HepG2 (cell line): ENCODE measurements at regions not wholly inside any gene's neighbourhood (a gene's known extent, or its start where the extent isn't known, plus 50 kb on each side); places are given as distances from the start of the nearest gene placed in this dataset.

Experiments
- ATAC-seq: fragments of 200-7000 bp; cut with Tn5 transposase; 3 replicates; pipeline ENCODE4 v1.9.1; 2020; ENCODE audit warnings: mild to moderate bottlenecking, moderate library complexity
- BruUV-seq: library from RNA; stranded (reverse); fragments of 400-500 nt; replicated peaks from 2 replicates; lab custom pipeline; 2021; lab: Mats Ljungman, UMichigan
- CTCF ChIA-PET: fragments of 300-600 bp; formaldehyde crosslinking; extraction: SDS; loops from one replicate; lab custom pipeline; 2021; ENCODE audit warnings: low total read pairs, inconsistent platforms, low intra/inter-chr PET ratio; lab: Yijun Ruan, JAX
- POLR2A ChIA-PET: fragments of 350-600 bp; sonication (Branson Sonifier 250); formaldehyde crosslinking; loops from one replicate; lab custom pipeline; 2020; ENCODE audit warnings: antibody characterized with exemption, inconsistent platforms; lab: Yijun Ruan, JAX
- DNase-seq: peaks from one replicate; pipeline ENCODE4 v3.0.0-alpha.2; 2015; ENCODE audit warnings: low spot score
- FAIRE-seq: peaks from 3 replicates; lab custom pipeline; 2011; peaks lifted over from hg19 to GRCh38; lab: Jason Lieb, UNC
- H2AFZ ChIP-seq: one replicate; pipeline ENCODE4 v1.6.1; 2011; ENCODE audit warnings: low read length, inconsistent platforms
- H3K27ac ChIP-seq: fragments of 300-600 bp; 3 replicates; pipeline ENCODE4 v1.8.0; 2011; ENCODE audit warnings: mixed run types, mild to moderate bottlenecking, mixed read lengths, low read length, inconsistent platforms; ENCODE audit not compliant: insufficient read depth; ENCODE audit errors: extremely low read length
- H3K27me3 ChIP-seq, 2 experiments: fragments of 200-600 bp in 1 of 2; 2 replicates in 1 of 2; 3 replicates in 1 of 2; pipeline versions ENCODE4 v1.6.0 to v1.8.0; 2011; ENCODE audit warnings: low read length in 2 of 2, mild to moderate bottlenecking in 2 of 2, moderate library complexity in 2 of 2, inconsistent platforms in 1 of 2; ENCODE audit not compliant: insufficient read depth in 2 of 2, control insufficient read depth in 1 of 2
- H3K36me3 ChIP-seq, 2 experiments: fragments of 200-600 bp in 1 of 2; replicated peaks in 1 of 2; 2 replicates in 1 of 2; 3 replicates in 1 of 2; pipeline versions ENCODE4 v1.5.1 to v1.8.0; 2011; ENCODE audit warnings: low read length in 2 of 2, inconsistent platforms in 1 of 2; ENCODE audit not compliant: insufficient read depth in 2 of 2, control insufficient read depth in 1 of 2
- H3K4me1 ChIP-seq: 2 replicates; pipeline ENCODE4 v1.5.1; 2012; ENCODE audit warnings: low read length, inconsistent platforms; ENCODE audit not compliant: insufficient read depth
- H3K4me2 ChIP-seq: 2 replicates; pipeline ENCODE4 v1.6.0; 2011; ENCODE audit warnings: low read depth, low read length, inconsistent platforms
- H3K4me3 ChIP-seq, 3 experiments: fragments of 200-600 bp in 1 of 3; sonication (generic), shearing (Covaris generic) in 1 of 3; replicated peaks in 1 of 3; 2 replicates each; pipeline ENCODE4 v1.5.1; 2011 to 2016; ENCODE audit warnings: low read length in 3 of 3, inconsistent platforms in 2 of 3, low read depth in 2 of 3, mild to moderate bottlenecking in 2 of 3, control low read depth in 1 of 3, mixed read lengths in 1 of 3; ENCODE audit not compliant: insufficient read depth in 1 of 3
- H3K79me2 ChIP-seq: one replicate; pipeline ENCODE4 v1.6.1; 2011; ENCODE audit warnings: low read length, inconsistent platforms; ENCODE audit not compliant: insufficient read depth
- H3K9ac ChIP-seq: 2 replicates; pipeline ENCODE4 v1.6.0; 2011; ENCODE audit warnings: mild to moderate bottlenecking, low read depth, low read length, inconsistent platforms; ENCODE audit not compliant: insufficient read depth
- H3K9me3 ChIP-seq: 2 replicates; pipeline ENCODE4 v1.5.1; 2012; ENCODE audit warnings: mild to moderate bottlenecking, low read length
- H4K20me1 ChIP-seq: 2 replicates; pipeline ENCODE4 v1.6.0; 2011; ENCODE audit warnings: inconsistent platforms, mild to moderate bottlenecking, low read length, moderate library complexity; ENCODE audit not compliant: insufficient read depth
- ATF1 ChIP-seq: IDR thresholded peaks from 2 replicates; pipeline ENCODE4 v1.6.1; 2016; ENCODE audit warnings: mild to moderate bottlenecking, control low read depth
- KLF15 ChIP-seq: sonication (generic); formaldehyde crosslinking; IDR thresholded peaks from 2 replicates; pipeline ENCODE4 v1.8.1; 2023; ENCODE audit warnings: borderline replicate concordance, mild to moderate bottlenecking, inconsistent platforms, missing genetic modification reagents, mixed read lengths
- KLF9 ChIP-seq: IDR thresholded peaks from 2 replicates; pipeline ENCODE4 v1.6.1; 2016; ENCODE audit warnings: low read depth
- ZNF547 ChIP-seq: sonication (generic); formaldehyde crosslinking; IDR thresholded peaks from 2 replicates; pipeline ENCODE4 v1.5.1; 2020; ENCODE audit warnings: mild to moderate bottlenecking, missing genetic modification reagents
- WGBS: methylation state at CpG from one replicate; pipeline ENCODE4 v1.1.6; 2017; ENCODE audit warnings: low lambda C conversion rate; 5-methylcytosine and 5-hydroxymethylcytosine counted together
- in situ Hi-C: cut with HindIII; loops from 2 replicates; pipeline ENCODE4 v1.10.0; 2017; ENCODE audit warnings: low pct_unique_long_range_greater_than_20kb; ENCODE audit not compliant: extremely low pct_ligation_motif_present
- intact Hi-C: fragments of 100-400 bp; cut with micrococcal nuclease; formaldehyde crosslinking; loops from one replicate; pipeline ENCODE4 v1.10.0; 2022; ENCODE audit not compliant: unreplicated experiment
- TF ChIP-seq, protein P1 (sequence below): sonication (generic); formaldehyde crosslinking; IDR thresholded peaks from 2 replicates; pipeline ENCODE4 v1.4.0; 2020; ENCODE audit warnings: missing genetic modification reagents
- TF ChIP-seq, protein P2 (sequence below): IDR thresholded peaks from 2 replicates; pipeline ENCODE4 v1.6.1; 2016; ENCODE audit warnings: mild to moderate bottlenecking, missing biosample characterization, missing genetic modification reagents

DNA sequence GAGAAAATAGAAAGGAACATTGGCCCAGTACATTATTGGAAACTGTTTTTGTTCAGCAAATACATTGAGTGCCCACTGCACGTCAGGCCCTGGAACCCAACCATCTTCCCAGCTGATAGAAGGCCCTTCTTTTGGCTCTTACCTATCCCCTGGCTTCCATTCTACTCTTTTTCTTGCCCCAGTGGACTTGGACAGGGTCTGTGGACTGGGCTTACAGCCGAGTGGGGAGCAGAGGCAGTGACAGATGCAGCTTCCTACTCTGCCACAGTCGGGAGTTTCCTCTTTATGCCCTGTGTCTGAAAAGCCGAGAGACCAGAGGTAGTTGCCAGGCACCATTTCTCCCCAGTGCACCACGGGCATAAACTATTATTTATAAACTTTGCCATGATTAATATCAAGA, 70.4 kb downstream of the ARHGAP35 start:
- intact Hi-C loops, result no loop called here
- DNase-seq (no peak), FAIRE-seq (no peak), ATAC-seq (no peak)
- no peak overlapping the region for H3K27ac ChIP-seq
- in situ Hi-C loops, result no loop called here
- peaks cover 92% of the 10 kb centered on the region for H3K79me2 ChIP-seq
- H3K36me3 ChIP-seq, result peaks cover 1 to 12% of the 10 kb centered on the region in 2 experiments; a peak in 3 of 5 replicates
- TF ChIP-seq, protein P1, sequence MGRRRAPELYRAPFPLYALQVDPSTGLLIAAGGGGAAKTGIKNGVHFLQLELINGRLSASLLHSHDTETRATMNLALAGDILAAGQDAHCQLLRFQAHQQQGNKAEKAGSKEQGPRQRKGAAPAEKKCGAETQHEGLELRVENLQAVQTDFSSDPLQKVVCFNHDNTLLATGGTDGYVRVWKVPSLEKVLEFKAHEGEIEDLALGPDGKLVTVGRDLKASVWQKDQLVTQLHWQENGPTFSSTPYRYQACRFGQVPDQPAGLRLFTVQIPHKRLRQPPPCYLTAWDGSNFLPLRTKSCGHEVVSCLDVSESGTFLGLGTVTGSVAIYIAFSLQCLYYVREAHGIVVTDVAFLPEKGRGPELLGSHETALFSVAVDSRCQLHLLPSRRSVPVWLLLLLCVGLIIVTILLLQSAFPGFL, result no peak
- TF ChIP-seq ZNF547, result no peak
- no peak for TF ChIP-seq ATF1 (CRISPR knock-in tag)
- TF ChIP-seq KLF9, result no peak
- TF ChIP-seq, protein P2, sequence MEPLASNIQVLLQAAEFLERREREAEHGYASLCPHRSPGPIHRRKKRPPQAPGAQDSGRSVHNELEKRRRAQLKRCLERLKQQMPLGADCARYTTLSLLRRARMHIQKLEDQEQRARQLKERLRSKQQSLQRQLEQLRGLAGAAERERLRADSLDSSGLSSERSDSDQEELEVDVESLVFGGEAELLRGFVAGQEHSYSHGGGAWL, result no peak
- H3K4me2 ChIP-seq, result no peak overlapping the region
- H3K9me3 ChIP-seq, result no peaks in the 10 kb centered on the region
- CTCF ChIA-PET, result no interaction called here
- POLR2A ChIA-PET, result interaction anchor here (1.6 kb wide), 1 partner anchor 23 kb away, joined by 6 read pairs; no protein-coding TSS in a partner anchor
- peaks cover 18% of the 10 kb centered on the region; the same call in 1 of the 2 replicates for H4K20me1 ChIP-seq
- H3K4me3 ChIP-seq, result no peak overlapping the region
- H3K27me3 ChIP-seq, result no peaks in the 10 kb centered on the region
- no peak overlapping the region for H3K9ac ChIP-seq
- H2AFZ ChIP-seq, result no peak overlapping the region
- H3K4me1 ChIP-seq, result peaks cover 32% of the 10 kb centered on the region
- BruUV-seq, result no TSS peak
- WGBS, result 93% methylated on average over 5 of the region's 5 CpGs

DNA sequence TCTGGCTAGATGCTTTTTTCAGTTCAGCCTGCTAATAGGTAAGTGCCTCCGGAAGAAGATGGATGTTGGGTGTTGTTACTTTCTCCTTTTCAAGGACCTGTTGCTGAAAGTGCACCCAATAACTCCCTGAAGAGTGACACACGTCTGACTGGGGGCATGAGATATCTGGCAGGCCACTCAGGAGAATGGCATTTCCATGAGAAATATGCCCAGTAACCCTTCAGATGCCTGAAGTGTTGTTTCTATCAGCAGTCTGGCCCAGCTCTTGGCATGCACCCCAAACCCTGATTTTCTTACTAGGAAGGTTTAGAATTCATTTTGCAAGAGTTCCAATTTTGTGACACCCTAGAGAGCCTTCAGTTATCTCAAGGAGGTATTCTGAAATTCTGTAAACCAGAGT, 71.5 kb downstream of the ARHGAP35 start:
- no peaks in the 10 kb centered on the region for H3K9me3 ChIP-seq
- ChIA-PET CTCF (no interaction called here), POLR2A (no interaction called here)

More for the DNA sequence above, 71.5 kb downstream of the ARHGAP35 start:
- intact Hi-C loops (no loop called here), in situ Hi-C loops (no loop called here)
- no peak for DNase-seq
- peaks cover 85% of the 10 kb centered on the region for H3K79me2 ChIP-seq
- no peak overlapping the region for H3K9ac ChIP-seq
- H3K4me3 ChIP-seq, result no peak overlapping the region
- H2AFZ ChIP-seq, result no peak overlapping the region
- FAIRE-seq, result no peak
- no TSS peak for BruUV-seq
- TF ChIP-seq KLF15 (CRISPR knock-in tag), result no peak
- H3K4me2 ChIP-seq, result no peak overlapping the region
- H3K36me3 ChIP-seq, result peaks cover 4 to 17% of the 10 kb centered on the region in 2 experiments
- H3K27me3 ChIP-seq, result no peaks in the 10 kb centered on the region
- ATAC-seq, result no peak
- peaks cover 21% of the 10 kb centered on the region for H3K4me1 ChIP-seq
- peaks cover 9% of the 10 kb centered on the region; the same call in 1 of the 2 replicates for H4K20me1 ChIP-seq
- 91% methylated on average over 1 of the region's 2 CpGs for WGBS
- no peak overlapping the region for H3K27ac ChIP-seq
